HL-60 (cell line): ENCODE measurements at regions not wholly inside any gene's neighbourhood (a gene's known extent, or its start where the extent isn't known, plus 50 kb on each side); places are given as distances from the start of the nearest gene placed in this dataset.

Experiments used
- DNase-seq, 2 experiments: peaks; one replicate each; pipeline ENCODE4 v3.0.0-alpha.2; 2010 to 2020; ENCODE audit warnings: low read depth in 1 of 2, low spot score in 1 of 2
- H3K27ac ChIP-seq: fragments of 250-450 bp; sonication (Bioruptor Pico); replicated peaks from 2 replicates; pipeline ENCODE4 v1.5.1; 2020; ENCODE audit warnings: mild to moderate bottlenecking, moderate library complexity
- H3K27me3 ChIP-seq: fragments of 250-450 bp; sonication (Bioruptor Pico); 2 replicates; pipeline ENCODE4 v1.5.1; 2021; ENCODE audit warnings: mild to moderate bottlenecking, moderate library complexity; ENCODE audit not compliant: insufficient read depth, poor library complexity, severe bottlenecking
- H3K4me3 ChIP-seq: replicated peaks from 2 replicates; pipeline ENCODE4 v1.5.1; 2011; ENCODE audit warnings: mild to moderate bottlenecking, control low read depth, low read length; ENCODE audit not compliant: insufficient read depth
- GABPA ChIP-seq: IDR thresholded peaks from 2 replicates; pipeline ENCODE4 v1.6.1; 2012; ENCODE audit warnings: low read depth
- POLR2AphosphoS5 ChIP-seq: IDR thresholded peaks from 2 replicates; pipeline ENCODE4 v1.6.1; 2012; ENCODE audit warnings: low read depth
- REST ChIP-seq: IDR thresholded peaks from 2 replicates; pipeline ENCODE4 v1.6.1; 2012; ENCODE audit warnings: low read depth; ENCODE audit not compliant: insufficient replicate concordance
- SPI1 ChIP-seq: IDR thresholded peaks from 2 replicates; pipeline ENCODE4 v1.6.1; 2012; ENCODE audit warnings: low read depth, mild to moderate bottlenecking, borderline replicate concordance
- TF ChIP-seq, protein P1 (sequence below): IDR thresholded peaks from one replicate; pipeline ENCODE4 v1.5.1; 2011; ENCODE audit warnings: low read length, control low read depth, inconsistent platforms; ENCODE audit not compliant: insufficient read depth

- Histone ChIP-seq H3K4me3 (no peak overlapping the region), H3K27ac (no peak overlapping the region), H3K27me3 (no peaks in the 10 kb centered on the region)
- no peak for DNase-seq
- TF ChIP-seq GABPA (no peak), SPI1 (no peak)
Observed at GRCh38 chr6:16925461-16925860, 164.2 kb upstream of the ATXN1 start.

GRCh38 chr6:16922282-16922681 is 161.0 kb upstream of the ATXN1 start:
- Histone ChIP-seq H3K4me3 (no peak overlapping the region), H3K27me3 (no peaks in the 10 kb centered on the region), H3K27ac (no peak overlapping the region)
- no peak for DNase-seq
- TF ChIP-seq, protein P1, sequence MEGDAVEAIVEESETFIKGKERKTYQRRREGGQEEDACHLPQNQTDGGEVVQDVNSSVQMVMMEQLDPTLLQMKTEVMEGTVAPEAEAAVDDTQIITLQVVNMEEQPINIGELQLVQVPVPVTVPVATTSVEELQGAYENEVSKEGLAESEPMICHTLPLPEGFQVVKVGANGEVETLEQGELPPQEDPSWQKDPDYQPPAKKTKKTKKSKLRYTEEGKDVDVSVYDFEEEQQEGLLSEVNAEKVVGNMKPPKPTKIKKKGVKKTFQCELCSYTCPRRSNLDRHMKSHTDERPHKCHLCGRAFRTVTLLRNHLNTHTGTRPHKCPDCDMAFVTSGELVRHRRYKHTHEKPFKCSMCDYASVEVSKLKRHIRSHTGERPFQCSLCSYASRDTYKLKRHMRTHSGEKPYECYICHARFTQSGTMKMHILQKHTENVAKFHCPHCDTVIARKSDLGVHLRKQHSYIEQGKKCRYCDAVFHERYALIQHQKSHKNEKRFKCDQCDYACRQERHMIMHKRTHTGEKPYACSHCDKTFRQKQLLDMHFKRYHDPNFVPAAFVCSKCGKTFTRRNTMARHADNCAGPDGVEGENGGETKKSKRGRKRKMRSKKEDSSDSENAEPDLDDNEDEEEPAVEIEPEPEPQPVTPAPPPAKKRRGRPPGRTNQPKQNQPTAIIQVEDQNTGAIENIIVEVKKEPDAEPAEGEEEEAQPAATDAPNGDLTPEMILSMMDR: no peak
- TF ChIP-seq REST (no peak), SPI1 (no peak), POLR2AphosphoS5 (no peak), GABPA (no peak)

GRCh38 chr6:16921399-16922110 is 160.3 kb upstream of the ATXN1 start:
- Histone ChIP-seq H3K27ac (no peak overlapping the region), H3K27me3 (no peaks in the 10 kb centered on the region), H3K4me3 (no peak overlapping the region)
- TF ChIP-seq, protein P1: no peak
- TF ChIP-seq GABPA (no peak), REST (no peak), POLR2AphosphoS5 (no peak), SPI1 (no peak)
- no peak for DNase-seq

GRCh38 chr6:16918586-16918985 is 157.3 kb upstream of the ATXN1 start:
- H3K27ac ChIP-seq: no peak overlapping the region
- no peak overlapping the region for H3K4me3 ChIP-seq
- TF ChIP-seq SPI1 (no peak), GABPA (no peak), REST (no peak), POLR2AphosphoS5 (no peak)
- TF ChIP-seq, protein P1: no peak
- no peaks in the 10 kb centered on the region for H3K27me3 ChIP-seq
- DNase-seq: no peak
